ENCODE measurements at regions not wholly inside any gene's neighbourhood (a gene's known extent, or its start where the extent isn't known, plus 50 kb on each side); places are given as distances from the start of the nearest gene placed in this dataset.

- TF ChIP-seq ZNF646 (CRISPR knock-in tag; IDR thresholded peaks at IDR 0.05) (peak; percentile 97), NBN (conservative IDR thresholded peaks at IDR 0.05) (no peak), ZNF644 (CRISPR knock-in tag; IDR thresholded peaks at IDR 0.05; ENCODE audit: low read depth) (0 out of 2 replicates have a peak, but pooled peaks have one; percentile 34), MYC (CRISPR knock-in tag; IDR thresholded peaks at IDR 0.05; ENCODE audit: borderline replicate concordance) (no peak), ARID5B (CRISPR knock-in tag; IDR thresholded peaks at IDR 0.05) (peak; percentile 31; the same call in 1 of the 2 replicates), POGZ (CRISPR knock-in tag; IDR thresholded peaks at IDR 0.05) (0 out of 2 replicates have a peak, but pooled peaks have one; percentile 20), ZBTB37 (CRISPR knock-in tag; IDR thresholded peaks at IDR 0.05) (no peak), NR2F6 (IDR thresholded peaks at IDR 0.05) (peak; percentile 63), NR2F6 (CRISPR knock-in tag; IDR thresholded peaks at IDR 0.05) (peak; percentile 81), ZNF510 (CRISPR knock-in tag; IDR thresholded peaks at IDR 0.05; ENCODE audit: low read depth) (no peak), SOX6 (IDR thresholded peaks at IDR 0.05) (no peak), SOX6 (CRISPR knock-in tag; IDR thresholded peaks at IDR 0.05) (peak; percentile 42; the same call in 1 of the 2 replicates), PATZ1 (CRISPR knock-in tag; IDR thresholded peaks at IDR 0.05) (0 out of 2 replicates have a peak, but pooled peaks have one; percentile 20), KLF13 (CRISPR knock-in tag; IDR thresholded peaks at IDR 0.05) (no peak)
These were observed 87.1 kb downstream of the IGSF1 start (continued) for GRCh38 chrX:131201986-131202385.
